ENCODE measurements at regions not wholly inside any gene's neighbourhood (a gene's known extent, or its start where the extent isn't known, plus 50 kb on each side); places are given as distances from the start of the nearest gene placed in this dataset.
"Not testable (repeated sequence)": the region's sequence is repeated elsewhere in the genome, so short reads cannot be mapped to it uniquely, and the experiment has no call there.

- not testable (repeated sequence) for DNase-seq
Observed at GRCh38 chr5:148741766-148742165, 84.6 kb upstream of the ADRB2 start.

DNA sequence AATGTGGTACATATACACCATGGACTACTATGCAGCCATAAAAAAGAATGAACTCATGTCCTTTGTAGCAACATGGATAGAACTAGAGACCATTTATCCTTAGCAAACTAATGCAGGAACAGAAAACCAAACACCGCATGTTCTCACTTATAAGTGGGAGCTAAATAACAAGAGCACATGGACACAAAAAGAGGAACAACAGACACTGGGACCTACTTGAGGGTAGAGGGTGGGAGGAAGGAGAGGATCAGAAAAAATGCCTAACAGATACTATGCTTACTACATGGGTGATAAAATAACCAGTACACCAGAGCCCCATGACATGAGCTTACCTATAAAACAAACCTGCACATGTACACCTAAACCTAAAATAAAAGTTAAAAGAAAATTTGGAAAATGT is 82.0 kb upstream of the ADRB2 start:
- not testable (repeated sequence) for DNase-seq

GRCh38 chr5:148746826-148747535 is 79.4 kb upstream of the ADRB2 start:
- no peak for DNase-seq

DNA sequence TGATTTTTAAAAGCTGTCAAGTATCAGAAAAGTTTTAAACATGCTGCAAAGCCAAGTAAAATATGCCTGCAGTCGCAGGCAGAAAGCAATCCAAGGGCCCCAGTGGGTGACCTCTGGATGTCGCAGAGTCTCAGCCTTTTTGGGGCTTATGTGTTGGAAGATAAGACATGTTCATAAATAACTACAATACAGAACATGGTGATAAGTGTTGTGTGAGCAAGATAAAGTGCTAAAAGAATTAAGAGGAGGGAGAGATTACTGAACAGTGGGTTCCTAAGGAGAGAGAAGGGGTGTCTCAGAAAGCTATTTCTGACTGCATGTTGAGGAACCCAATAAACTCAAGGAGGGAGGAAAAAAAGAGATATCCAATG is 78.9 kb upstream of the ADRB2 start:
- no peak for DNase-seq

- no peak for DNase-seq
Observed at GRCh38 chr5:148748702-148749392, 77.6 kb upstream of the ADRB2 start.

DNA sequence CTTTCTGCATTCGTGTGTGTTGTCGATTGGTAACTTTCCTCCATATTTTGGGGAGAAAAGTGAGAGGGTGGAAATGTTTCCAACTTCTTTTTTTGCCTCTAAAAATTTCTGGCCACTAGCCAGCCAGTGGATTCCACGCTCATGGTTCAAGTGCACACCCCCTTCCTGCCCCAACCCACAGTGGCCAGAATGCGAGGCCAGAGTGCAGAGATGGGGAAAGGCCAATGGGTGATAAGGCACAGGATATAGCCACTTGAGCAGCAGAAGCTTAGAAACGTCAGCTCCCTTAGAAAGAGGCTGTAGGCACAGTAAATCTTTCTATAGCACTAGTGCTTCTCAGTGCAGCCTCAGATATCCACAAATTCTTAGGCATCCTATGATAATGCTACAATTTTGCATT is 75.8 kb upstream of the ADRB2 start:
- DNase-seq, result no peak

DNA sequence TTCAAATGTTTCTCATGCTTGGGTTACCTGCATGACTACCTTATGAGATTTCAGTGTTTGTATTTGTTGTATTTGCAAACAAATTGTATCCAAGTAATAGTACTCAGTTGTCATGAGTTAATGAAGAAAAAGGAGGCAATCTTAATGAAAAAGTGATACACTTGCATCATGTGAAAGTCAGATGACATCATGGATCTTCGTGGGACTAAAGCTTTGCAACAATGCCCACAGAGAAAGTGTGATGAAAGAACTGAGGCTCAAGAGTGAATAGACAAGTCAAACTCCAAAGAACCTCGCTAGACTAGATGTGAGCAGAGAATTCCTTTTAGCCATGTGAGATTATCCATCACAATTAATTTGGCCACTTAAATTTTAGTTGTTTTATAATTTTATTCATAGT is 75.4 kb upstream of the ADRB2 start:
- no peak for DNase-seq

- not testable (repeated sequence) for DNase-seq
Observed at GRCh38 chr5:148752375-148752774, 74.0 kb upstream of the ADRB2 start.

DNA sequence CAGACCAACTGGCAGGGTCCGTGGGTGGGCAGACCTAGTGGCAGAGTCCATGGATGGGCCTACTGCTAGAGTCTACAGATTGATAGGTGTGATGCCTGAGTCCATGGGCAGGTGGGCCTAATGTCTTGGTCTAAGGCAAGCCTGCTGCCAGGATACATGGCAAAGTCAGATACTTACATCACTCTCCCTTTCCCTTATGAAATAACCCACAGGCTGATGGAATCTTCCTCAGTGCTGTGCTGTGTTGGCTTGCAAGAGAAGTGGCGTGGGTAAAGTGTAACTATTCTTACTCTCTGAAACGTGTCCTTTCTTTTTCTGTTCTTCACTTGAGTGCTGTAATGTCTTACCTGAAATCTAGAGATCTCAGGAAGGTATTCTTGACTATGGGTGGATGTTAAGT is 67.3 kb upstream of the ADRB2 start:
- DNase-seq, result no peak

- DNase-seq, result no peak
Observed at GRCh38 chr5:148760945-148761638, 65.3 kb upstream of the ADRB2 start.

DNA sequence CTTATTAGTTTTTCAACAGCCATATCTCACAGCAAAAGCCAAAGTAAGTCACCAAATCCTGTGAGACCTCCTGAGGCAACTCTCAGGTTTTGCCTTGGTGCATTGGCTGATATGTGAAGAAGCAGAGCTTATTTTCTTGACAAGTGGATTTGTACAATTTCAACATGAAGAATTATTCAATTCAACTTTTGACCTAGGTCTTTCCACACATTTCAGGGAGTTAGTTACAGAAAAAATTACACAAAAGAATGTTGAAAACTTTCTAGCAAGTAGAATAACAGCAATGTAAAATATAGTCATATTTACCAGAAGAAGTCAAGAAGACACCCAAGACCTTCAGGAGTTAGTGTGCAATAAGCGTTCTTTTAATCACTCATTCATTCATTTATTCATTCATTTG is 62.4 kb upstream of the ADRB2 start:
- no peak for DNase-seq

- no peak for DNase-seq
Observed at GRCh38 chr5:148765061-148765460, 61.4 kb upstream of the ADRB2 start.

- no peak for DNase-seq
Observed at GRCh38 chr5:148768806-148769415, 57.5 kb upstream of the ADRB2 start.

DNA sequence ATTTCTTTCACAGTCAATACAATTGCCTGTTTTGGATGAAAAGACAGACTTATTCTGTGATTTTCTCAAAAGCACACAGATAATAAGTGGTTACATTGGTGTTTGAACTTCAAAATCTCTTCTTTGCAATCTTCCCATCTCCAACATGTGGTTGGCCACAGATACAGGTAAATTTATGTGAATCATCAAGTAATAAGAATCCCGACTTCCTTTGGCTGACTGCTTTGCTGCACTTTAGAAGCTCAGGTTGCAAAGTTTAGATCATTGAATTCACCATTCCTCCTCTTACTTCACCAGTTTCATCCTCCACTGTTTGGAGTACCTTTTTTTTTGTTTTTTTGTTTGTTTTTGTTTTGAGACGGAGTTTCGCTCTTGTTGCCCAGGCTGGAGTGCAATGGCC is 56.5 kb upstream of the ADRB2 start:
- DNase-seq, result no peak

DNA sequence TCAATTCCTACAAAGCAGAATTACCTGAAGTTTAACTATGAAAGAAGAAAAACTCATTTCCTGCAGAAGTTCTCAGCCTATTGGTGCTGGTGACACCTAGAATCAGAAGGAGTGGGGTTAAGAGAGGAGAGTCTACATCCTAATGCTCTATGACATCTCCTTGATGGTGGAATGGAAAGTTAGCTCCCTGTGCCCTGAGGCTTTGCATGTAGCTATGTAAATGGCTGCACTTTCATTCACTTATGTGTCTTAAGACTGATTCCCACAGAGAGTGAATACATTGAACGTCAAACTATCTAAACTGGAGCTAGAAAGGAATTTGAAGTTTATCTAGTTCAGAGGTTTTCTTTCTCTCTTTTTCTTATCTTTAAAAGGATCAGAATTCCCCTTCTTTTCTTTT is 52.1 kb upstream of the ADRB2 start:
- no peak for DNase-seq

DNA sequence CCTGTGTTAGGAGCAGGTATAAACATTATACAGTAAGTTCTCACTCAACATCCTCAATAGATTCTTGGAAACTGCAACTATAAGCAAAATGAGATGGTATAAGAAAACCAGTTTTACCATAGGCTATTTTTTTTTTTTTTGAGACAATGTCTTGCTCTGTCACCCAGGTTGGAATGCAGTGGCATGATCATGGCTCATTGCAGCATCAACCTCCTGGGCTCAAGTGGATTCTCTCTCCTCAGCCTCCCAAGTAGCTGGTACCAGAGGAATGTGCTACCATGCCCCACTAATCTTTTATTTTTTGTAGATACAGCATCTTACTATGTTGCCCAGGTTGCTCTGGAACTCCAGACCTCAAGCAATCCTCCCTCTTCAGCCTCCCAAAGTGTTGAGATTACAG is 50.1 kb upstream of the ADRB2 start:
- no peak for DNase-seq

Measured in hypothalamus (tissue), 51 donors.